Kidney epithelial cell (primary cell): ENCODE measurements at regions not wholly inside any gene's neighbourhood (a gene's known extent, or its start where the extent isn't known, plus 50 kb on each side); places are given as distances from the start of the nearest gene placed in this dataset.

Experiments used
- DNase-seq: peaks from one replicate; pipeline ENCODE4 v3.0.0-alpha.2; 2010; ENCODE audit warnings: low read depth
- H3K27me3 ChIP-seq: 2 replicates; pipeline ENCODE4 v1.6.0; 2011; ENCODE audit warnings: low read length; ENCODE audit not compliant: control insufficient read depth, insufficient read depth
- H3K36me3 ChIP-seq: 2 replicates; pipeline ENCODE4 v1.5.1; 2011; ENCODE audit warnings: low read length; ENCODE audit not compliant: control insufficient read depth, insufficient read depth
- H3K4me3 ChIP-seq: 2 replicates; pipeline ENCODE4 v1.5.1; 2011; ENCODE audit warnings: low read depth, mild to moderate bottlenecking, control low read depth, low read length
- CTCF ChIP-seq: IDR thresholded peaks from 2 replicates; pipeline ENCODE4 v1.5.1; 2011; ENCODE audit warnings: mild to moderate bottlenecking, moderate library complexity, low read length, control low read depth, inconsistent platforms; ENCODE audit not compliant: insufficient read depth, poor library complexity, severe bottlenecking

- DNase-seq, result no peak
- no peak for TF ChIP-seq CTCF
- no peaks in the 10 kb centered on the region for H3K36me3 ChIP-seq
- H3K27me3 ChIP-seq, result no peaks in the 10 kb centered on the region
- H3K4me3 ChIP-seq, result no peak overlapping the region
These were observed 144.6 kb upstream of the RMP24 start for GRCh38 chr18:35827903-35828275.

GRCh38 chr18:35828591-35828990 is 143.9 kb upstream of the RMP24 start:
- no peak for DNase-seq
- H3K36me3 ChIP-seq, result no peaks in the 10 kb centered on the region
- no peak for TF ChIP-seq CTCF
- no peak overlapping the region for H3K4me3 ChIP-seq
- H3K27me3 ChIP-seq, result no peaks in the 10 kb centered on the region

GRCh38 chr18:35835366-35835765 is 137.1 kb upstream of the RMP24 start:
- H3K4me3 ChIP-seq, result no peak overlapping the region
- DNase-seq, result no peak
- TF ChIP-seq CTCF, result no peak
- no peaks in the 10 kb centered on the region for H3K27me3 ChIP-seq
- H3K36me3 ChIP-seq, result no peaks in the 10 kb centered on the region

GRCh38 chr18:35835833-35836232 is 136.6 kb upstream of the RMP24 start:
- DNase-seq, result no peak
- no peaks in the 10 kb centered on the region for H3K36me3 ChIP-seq
- no peak for TF ChIP-seq CTCF
- H3K27me3 ChIP-seq, result no peaks in the 10 kb centered on the region
- no peak overlapping the region for H3K4me3 ChIP-seq

GRCh38 chr18:35836932-35837331 is 135.5 kb upstream of the RMP24 start:
- no peaks in the 10 kb centered on the region for H3K36me3 ChIP-seq
- DNase-seq, result no peak
- H3K4me3 ChIP-seq, result no peak overlapping the region
- TF ChIP-seq CTCF, result no peak
- H3K27me3 ChIP-seq, result no peaks in the 10 kb centered on the region

GRCh38 chr18:35837922-35838496 is 134.5 kb upstream of the RMP24 start:
- TF ChIP-seq CTCF, result no peak
- H3K36me3 ChIP-seq, result no peaks in the 10 kb centered on the region
- H3K4me3 ChIP-seq, result no peak overlapping the region
- no peak for DNase-seq
- no peaks in the 10 kb centered on the region for H3K27me3 ChIP-seq
